D341Med (cell line): ENCODE measurements at regions not wholly inside any gene's neighbourhood (a gene's known extent, or its start where the extent isn't known, plus 50 kb on each side); places are given as distances from the start of the nearest gene placed in this dataset.

Experiments used
- DNase-seq: peaks from one replicate; pipeline ENCODE4 v3.0.0; 2012; ENCODE audit warnings: low spot score

DNA sequence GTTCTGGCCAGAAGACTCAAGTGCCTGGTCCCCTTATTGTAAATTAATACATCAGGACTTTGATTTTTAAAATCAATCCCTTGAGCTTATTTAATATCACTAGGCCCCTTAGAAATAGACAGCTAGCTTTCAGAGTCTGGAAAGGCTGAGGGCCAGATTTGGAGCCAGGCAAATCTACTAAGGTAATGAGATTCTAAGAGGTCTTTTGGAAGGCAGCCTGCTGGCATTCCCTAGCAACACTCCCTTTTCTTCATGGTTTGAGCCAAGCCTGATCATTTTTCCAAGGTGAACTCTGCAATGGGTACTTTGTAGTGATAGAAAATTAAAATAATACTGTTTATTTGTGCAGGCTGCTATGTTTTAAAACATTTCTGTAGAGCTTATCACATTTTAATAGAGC, 378.5 kb downstream of the FAT4 start:
- no peak for DNase-seq

- no peak for DNase-seq
These were observed 387.7 kb downstream of the FAT4 start for GRCh38 chr4:125702406-125702805.

GRCh38 chr4:125703443-125703842, 388.7 kb downstream of the FAT4 start:
- DNase-seq, result no peak

DNA sequence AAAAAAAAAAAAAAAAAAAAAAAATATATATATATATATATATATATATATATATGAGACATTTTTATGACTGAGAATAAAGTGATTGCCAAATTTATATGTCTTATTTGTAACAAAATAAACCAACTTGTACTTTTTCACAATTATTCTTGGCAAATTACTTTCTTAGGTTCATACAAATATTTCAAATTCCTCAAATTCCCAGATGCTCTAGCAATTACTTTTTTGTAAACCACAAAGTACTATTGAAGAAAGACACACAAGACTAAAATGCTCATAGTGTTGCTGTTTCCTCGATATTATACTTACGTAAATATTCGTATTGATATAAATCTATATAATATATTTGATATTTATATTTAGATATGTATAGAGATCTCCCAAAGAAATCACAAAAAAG, 390.0 kb downstream of the FAT4 start:
- DNase-seq, result no peak

- DNase-seq, result no peak
These were observed 390.9 kb downstream of the FAT4 start for GRCh38 chr4:125705681-125706080.

DNA sequence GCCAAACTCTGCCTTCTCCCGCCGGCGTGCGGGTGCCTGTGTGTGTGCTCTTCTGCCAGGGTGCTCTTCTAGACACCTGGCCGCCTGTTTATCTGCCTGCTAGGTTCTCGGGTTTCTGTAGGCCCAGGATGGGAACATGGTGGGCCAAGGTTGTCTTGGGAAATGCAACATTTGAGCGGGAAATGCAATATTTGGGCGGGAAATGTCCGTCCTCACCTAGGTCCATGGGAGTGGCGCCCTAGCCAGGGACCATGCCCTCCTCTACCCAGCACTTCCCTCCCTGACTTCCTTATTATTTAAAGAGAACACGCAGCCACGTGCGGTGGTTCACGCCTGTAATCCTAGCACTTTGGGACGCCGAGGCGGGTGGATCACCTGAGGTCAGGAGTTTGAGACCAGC, 392.6 kb downstream of the FAT4 start:
- no peak for DNase-seq

- DNase-seq, result no peak
These were observed 396.0 kb downstream of the FAT4 start for GRCh38 chr4:125710766-125711165.

DNA sequence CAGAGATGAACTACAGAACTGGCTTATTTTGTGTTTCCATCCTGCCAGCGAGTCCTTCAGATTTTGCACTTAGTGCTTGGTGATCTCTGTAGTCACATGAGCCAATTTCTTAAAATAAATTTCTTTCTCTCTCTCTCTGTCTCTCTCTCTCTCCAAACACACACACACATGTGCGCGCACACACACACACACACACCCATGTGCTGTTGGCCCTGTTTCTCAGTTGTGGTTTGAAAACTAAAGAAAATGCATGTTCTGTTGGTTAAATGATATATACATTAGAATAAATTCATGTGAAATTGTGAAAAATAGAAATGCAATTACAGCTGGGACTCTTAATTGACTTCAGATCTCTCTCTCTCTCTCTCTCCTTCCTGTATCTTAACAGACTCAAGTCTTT, 399.3 kb downstream of the FAT4 start:
- no peak for DNase-seq

GRCh38 chr4:125714845-125715244, 400.1 kb downstream of the FAT4 start:
- DNase-seq, result no peak

DNA sequence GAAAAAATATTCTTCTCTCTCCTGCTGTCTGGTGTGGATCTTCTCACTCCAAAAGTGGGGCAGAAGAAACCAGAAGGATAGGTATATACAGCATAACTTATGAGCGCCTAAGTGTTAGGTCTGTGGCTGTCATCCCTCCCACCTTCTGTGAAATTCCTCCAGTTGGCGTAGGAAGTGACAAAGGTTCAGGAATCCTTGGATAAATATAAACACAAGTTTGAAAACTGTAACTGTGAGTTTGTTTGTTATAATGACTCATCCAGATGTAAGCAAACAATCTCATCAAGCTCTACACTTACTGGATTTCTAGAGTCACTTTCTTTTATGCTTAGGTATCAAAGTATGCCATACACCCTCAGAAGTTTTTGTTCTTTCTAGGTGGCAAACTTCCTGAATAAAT, 405.2 kb downstream of the FAT4 start:
- no peak for DNase-seq

DNA sequence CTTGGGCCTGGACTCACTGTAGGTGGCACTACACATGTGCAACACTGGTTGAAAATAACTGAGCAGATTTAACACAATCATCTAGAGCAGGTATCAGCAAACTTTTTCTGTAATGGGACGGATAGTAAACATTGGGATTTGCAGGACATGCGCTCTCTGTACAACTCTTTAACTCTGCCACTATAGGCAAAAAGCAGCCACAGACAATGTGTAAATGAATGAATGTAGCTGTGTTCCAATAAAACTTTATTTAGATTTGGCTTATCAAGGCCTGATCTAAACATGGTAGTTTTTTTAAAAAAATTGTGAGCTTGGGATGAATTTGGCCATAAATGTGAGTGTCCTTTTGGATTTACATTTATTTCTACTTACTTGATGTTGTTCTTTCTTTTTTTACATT, 407.3 kb downstream of the FAT4 start:
- DNase-seq, result no peak

DNA sequence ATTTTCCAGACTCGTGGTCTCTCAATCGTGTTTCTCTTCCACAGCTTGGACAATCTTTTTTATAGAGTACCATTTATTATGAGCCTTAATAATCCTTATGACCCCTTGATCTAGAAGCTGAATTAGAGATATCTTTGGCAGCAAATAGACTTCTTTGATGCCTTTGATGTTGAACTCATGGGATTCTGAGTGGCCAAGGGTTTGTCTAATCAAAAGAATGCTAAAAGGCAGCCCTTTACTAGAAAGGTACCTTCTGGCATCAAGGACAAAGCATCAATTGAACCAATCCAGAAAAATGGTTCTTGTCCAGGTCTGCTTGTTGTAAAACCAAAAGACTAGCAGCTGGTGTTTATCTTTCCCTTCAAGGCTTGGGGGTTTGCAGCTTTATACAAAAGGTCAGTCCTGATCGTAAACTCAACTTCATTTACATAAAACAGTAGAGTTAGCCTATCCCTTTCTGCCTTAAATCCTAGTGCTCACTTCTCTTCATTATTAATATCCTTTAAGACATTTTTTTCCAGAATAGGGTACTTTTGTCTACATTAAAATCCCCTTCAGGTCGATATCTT, 411.3 kb downstream of the FAT4 start:
- DNase-seq, result no peak

GRCh38 chr4:125727931-125728330, 413.2 kb downstream of the FAT4 start:
- no peak for DNase-seq

DNA sequence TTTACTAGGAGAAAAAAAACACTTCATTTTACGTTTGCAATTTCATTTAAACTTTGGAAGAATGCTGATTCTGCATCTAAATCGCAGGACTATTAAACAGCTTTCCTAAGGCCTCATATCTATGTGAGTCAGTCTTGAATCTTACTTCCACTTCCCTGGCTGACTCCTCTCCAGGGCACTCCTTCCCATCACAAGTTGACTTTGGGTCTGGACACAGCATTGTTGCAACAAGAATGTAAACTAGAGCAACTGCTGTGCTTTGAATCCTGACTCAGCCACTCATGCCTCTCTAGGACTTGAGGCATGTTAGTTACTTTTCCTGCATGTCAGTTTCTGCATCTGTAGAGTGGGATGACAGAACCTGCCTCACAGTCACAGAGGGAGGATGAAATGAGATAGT, 413.8 kb downstream of the FAT4 start:
- no peak for DNase-seq

- DNase-seq, result no peak
These were observed 414.4 kb downstream of the FAT4 start for GRCh38 chr4:125729171-125729570.

- no peak for DNase-seq
These were observed 417.9 kb downstream of the FAT4 start for GRCh38 chr4:125732632-125733031.

GRCh38 chr4:125734504-125734903, 419.7 kb downstream of the FAT4 start:
- DNase-seq, result no peak

GRCh38 chr4:125735102-125735501, 420.3 kb downstream of the FAT4 start:
- no peak for DNase-seq

GRCh38 chr4:125736057-125736456, 421.3 kb downstream of the FAT4 start:
- no peak for DNase-seq

DNA sequence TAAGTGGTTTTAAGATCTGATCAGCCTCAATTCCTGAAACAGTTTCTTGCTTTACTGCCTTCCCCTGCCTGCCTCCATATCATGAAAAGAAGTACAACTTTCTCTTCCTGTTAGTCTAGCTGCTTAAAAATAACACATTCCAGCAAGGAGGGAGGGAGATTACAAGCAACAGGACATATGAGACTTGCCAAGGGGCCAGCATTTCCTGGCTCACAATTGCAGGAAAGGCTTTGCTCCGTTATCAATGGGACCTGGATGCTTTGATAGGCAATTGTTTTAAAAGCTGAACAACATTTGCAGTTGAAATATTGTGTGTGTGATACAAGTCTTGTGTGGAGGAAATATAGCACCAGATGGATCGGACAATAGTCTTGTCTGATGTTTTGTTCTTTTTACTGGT, 425.0 kb downstream of the FAT4 start:
- no peak for DNase-seq

GRCh38 chr4:125741825-125742452, 427.2 kb downstream of the FAT4 start:
- DNase-seq, result peak; percentile 43

DNA sequence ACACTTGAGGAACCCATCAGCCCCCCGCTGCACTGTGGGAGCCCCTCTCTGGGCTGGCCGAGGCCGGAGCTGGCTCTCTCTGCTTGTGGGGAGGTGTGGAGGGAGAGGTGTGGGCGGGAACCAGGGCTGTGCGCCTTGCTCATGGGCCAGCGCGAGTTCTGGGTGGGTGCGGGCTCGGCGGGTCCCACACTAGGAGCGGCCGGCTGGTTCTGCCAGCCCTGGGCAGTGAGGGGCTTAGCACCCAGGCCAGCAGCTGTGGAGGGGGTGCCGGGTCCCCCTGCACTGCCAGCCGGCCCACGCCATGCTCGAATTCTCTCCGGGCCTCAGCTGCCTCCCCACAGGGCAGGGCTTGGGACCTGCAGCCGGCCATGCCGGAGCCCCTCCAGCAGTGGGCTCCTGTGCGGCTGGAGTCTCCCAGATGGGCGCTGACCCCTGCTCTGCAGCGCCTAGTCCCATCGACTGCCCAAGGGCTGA, 430.2 kb downstream of the FAT4 start:
- DNase-seq, result no peak

DNA sequence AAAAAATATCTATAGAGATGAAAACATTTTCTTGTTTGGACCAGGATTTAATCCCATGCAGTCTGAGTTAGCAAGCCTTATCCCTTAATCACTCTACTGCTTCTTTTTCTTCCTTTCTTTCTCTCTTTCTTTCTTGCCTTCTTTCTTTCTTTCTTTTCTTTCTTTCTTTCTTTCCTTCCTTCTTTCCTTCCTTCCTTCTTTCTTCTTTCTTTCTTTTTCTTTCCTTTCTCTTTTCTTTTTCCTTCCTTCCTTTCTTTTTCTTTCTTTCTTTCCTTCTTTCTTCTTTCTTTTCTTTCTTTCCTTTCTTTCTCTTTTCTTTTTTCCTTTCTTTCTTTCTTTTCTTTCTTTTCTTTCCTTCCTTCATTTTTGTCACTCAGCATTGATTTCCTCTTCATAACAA, 434.6 kb downstream of the FAT4 start:
- DNase-seq, result no peak

- no peak for DNase-seq
These were observed 435.6 kb downstream of the FAT4 start for GRCh38 chr4:125750399-125750798.
